NCI-H2081 treated with DMSO at 0.1 percent for 48 hours (cell line): ENCODE measurements at regions not wholly inside any gene's neighbourhood (a gene's known extent, or its start where the extent isn't known, plus 50 kb on each side); places are given as distances from the start of the nearest gene placed in this dataset.
"Not testable (repeated sequence)": the region's sequence is repeated elsewhere in the genome, so short reads cannot be mapped to it uniquely, and the experiment has no call there.

Source experiments
- DNase-seq: peaks from one replicate; lab custom pipeline; 2025; lab: John Stamatoyannopoulos, UW

DNA sequence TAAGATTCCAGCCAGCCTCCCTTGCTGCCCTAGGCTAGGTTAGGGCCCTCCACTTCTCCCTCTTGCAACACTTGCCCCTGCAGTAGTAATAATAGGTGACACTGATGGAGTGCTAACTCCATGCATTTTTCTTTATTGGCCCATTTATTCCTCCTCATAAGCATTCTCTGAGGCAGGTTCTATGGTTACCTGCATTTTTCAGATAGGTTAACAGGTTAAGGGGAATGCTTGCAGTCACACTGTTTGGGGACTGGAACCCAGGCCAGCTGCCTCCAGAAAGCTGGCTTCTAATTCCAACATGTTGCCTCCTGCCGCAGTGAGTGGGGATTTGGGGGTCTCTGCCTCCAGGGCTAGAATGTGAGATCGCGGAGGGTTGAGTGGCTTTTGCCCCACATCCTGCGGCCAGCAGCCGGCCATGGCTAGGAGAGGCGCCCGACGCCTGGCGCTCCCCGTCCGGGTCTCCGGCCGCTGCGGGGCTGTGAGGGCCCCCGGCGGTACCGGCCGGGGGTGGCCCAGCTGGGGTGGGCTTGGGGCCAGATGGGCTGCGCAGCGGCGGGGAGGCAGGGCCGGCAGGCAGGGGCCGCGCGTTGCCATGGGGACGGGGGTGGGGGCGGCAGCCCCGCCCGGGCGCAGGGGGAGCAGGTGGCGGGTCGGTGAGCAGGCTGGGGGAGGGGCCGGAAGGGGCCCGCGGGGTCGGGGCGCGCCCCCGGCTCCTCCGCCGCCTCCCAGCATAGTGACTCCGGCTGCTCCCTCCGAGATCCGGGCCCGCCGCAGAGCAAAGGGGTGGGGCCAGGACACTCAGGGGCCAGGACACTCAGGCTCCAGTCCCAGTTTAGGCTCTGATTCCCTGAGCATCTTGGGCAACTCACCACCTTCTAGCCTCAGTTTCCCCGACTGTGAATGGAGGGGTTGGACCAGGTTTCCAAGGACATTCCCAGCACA lies 68.4 kb upstream of the SSBP3 start:
- DNase-seq: no peak

DNA sequence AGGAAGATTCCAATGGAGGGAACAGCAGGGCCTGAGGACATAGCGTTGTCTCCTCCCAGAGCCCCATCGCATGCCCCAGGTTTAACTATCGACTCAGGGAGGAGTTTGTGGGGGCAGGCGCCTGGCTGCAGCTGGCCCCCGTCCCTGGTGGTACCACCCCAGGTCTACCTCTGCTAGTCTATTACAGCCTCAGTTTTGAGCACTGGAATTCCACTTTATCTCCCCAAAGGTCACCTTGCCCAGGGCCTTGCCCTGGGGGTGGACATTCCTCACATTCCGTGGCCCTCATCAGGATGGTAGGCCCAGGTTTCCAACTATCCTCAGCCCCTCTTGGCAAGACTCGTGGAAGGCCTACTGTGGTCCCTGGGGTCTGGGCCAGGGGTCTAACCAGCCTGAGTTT lies 65.4 kb upstream of the SSBP3 start:
- DNase-seq: no peak

DNA sequence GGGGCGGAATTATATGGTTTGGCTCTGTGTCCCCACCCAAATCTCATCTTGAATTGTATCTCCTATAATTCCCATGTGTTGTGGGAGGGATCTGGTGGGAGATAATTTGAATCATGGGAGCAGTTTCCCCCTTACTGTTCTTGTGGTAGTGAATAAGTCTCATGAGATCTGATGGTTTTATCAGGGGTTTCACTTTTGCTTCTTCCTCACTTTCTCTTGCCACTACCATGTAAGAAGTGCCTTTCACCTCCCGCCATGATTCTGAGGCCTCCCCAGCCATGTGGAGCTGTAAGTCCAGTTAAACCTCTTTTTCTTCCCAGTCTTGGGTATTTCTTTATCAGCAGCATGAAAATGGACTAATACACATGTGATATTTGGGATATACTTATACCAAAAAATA lies 63.2 kb upstream of the SSBP3 start:
- not testable (repeated sequence) for DNase-seq

GRCh38 chr1:54468288-54469084 lies 62.3 kb upstream of the SSBP3 start:
- not testable (repeated sequence) for DNase-seq

DNA sequence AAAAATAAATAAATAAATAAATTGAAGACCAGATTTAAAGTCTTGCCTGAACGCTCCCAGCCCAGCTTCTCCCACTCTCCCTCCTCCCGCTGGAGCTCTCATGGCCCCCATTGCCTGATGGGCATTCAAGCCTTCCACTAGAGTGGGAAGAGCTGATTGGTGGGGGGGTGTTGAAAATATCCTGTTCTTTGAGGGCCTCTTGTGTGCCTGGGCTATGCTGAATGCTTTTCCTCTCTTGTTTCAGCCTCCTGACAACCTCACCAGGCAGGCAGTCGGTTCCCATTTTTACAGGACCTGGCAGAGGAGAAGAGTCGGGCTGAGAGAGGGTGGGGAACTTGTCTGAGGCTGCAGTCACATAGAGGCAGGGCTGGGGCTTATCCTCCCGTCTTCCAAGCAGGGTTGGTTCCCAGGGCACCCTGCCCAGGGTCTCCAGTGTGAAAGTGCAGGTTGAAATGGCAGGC lies 59.2 kb upstream of the SSBP3 start:
- DNase-seq: no peak

DNA sequence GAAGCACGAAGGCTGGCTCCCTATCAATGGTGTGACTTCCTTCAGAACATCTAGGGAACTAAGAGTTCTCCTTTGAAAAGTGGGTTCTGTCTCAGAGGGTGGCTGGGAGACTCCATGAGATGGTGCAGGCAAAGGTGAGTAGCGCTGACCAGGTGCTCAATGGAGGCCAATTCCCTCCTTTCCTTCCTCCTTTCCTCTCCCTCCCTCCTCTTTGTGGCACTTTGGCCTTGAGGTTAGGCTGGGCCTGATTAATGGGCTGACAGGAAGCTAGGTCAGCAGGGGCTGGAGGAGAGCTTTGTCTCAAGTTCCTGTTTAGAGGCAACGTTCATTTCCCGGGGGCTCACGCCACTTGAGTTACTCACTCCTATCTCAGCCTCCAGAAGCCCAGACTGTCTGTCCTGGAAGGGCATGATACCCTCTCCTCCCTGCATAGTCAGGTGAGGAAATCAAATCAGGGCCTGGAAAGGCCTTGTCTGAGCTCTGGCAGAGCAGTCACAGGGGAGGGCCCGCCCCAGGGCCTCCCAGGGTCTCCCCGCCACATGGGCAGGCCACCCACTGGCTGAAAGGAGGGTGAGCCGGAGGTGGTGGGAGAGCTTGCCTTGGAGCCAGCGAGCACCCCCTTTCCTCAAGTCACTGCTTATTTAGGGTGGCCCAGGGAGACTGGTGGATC lies 58.4 kb upstream of the SSBP3 start:
- no peak for DNase-seq

GRCh38 chr1:54464031-54464476 lies 57.9 kb upstream of the SSBP3 start:
- DNase-seq: no peak

DNA sequence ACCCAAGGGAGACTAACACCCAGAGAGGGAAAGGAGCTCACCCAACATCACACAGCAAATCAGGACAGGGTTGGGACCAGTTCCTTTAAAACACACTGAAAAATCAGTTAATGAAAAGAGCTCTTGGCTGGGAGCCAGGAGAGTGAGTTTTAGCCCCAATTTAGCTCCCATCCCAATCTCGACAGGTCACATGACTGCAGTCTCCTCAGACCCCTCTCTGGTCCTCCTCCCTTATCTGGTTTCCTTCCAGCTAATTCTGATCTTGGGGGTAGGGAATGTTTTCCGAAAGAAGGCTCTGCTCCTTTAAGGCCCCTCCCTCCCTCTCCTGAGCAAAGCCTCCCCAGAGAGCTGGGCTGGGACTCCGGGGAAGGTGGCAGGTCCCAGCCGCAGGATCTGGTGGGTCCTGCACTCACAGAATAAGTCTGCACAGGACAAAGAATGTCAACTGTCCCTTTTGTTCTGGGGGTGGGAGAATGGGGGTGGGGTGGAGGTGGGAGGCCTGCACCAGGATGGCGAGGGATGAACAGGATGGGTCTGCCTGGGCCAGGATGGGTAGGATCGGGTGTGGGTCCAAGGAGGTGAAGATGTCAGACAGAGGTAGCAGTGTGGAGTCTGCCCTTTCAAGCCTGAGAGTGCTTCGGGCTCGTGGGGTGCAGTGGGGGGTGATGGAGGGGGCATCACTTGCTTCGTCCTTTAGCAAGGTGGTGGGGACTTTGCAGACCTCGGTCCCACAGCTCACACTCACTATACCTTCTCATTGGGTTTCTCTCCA lies 57.3 kb upstream of the SSBP3 start:
- no peak for DNase-seq

GRCh38 chr1:54462597-54463258 lies 56.5 kb upstream of the SSBP3 start:
- no peak for DNase-seq

DNA sequence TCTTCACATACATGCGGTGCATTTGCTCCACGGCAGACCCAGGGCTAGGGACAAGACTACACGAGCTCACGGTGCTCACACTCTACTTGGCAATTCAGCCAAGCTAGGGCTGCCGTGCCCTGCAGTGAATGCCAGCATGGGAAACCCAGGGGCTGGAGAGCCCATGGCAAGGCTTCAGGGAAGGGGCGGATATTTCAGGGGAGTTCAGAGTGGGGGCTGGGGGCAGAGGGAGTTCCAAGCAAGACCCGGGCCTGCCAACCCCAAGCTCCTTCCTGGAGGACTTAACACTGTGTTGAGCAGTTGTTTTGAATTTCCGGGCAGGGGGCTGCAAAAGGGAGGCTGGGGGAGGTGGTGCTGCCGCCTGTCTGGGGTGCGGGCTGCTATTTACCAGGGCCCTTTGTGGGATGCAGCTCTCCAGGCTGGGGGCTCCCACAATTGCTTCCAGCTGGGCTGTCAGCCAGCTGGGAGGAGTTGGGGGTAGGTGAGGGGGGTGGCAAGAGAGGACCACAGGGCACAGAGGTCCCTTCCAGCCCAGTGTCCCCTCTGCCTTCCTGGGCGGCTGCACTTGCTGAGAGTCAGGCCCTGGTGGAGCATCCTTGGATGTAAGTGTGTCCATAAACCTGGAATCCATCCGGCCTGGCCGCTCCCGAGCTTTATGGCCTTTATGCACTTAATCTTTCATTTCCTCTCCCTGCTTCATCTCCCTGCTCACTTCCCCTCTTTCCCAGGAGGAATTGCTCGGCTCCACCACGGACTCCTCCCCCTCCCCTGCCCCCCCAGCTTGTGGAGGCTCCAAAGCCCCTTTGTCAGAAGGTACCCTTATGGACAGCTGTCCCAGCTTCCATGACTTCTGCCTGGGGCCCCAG lies 55.8 kb upstream of the SSBP3 start:
- no peak for DNase-seq

GRCh38 chr1:54460861-54461387 lies 54.7 kb upstream of the SSBP3 start:
- no peak for DNase-seq

DNA sequence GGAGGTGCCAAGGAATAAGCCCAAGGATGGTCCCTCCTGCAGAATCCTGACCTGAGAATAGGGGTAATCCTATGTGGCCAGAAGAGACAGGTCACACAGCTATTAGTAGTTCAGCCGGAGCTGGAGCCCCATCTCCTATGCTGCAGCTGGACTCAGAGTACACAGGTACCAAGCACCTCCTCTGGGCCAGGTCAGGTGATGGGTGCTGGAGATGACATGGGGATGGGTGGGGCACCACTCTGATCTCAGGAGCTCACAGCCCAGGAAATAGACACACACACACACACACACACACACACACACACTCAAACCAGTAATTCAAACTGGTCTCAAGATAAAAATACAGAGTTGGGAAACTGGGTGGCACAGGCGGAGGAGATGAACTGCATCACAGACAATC lies 54.2 kb upstream of the SSBP3 start:
- no peak for DNase-seq

GRCh38 chr1:54459726-54460191 lies 53.6 kb upstream of the SSBP3 start:
- DNase-seq: no peak

GRCh38 chr1:54459140-54459539 lies 52.9 kb upstream of the SSBP3 start:
- DNase-seq: no peak

DNA sequence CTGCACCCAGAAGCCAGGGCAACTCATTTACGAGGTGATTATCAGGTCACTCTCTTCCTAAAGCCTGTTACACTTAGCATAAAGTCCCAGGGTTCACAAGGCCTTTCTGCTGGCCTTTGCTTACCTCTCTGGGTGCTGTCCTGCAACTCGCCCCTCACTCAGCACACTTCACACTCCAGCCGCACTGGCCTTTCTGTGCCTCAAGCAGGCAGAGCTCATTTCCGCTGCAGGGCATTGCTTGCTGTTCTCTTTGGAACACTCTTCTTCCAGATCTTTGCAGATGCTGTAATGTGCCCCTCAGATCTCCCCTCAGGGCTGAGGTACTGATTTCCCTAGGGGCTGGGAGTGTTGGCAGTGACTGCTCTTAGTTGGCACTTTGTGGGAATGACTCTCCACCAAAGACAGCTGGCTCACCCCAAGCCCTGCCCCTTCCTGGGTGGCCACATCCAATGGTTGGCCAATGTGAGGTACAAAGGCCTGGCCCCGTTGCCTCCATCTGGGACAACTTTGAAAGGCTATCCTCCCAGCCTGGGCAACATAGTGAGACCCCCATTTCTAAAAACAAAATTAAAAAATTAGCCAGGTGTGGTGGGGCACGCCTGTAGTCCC lies 50.8 kb upstream of the SSBP3 start:
- DNase-seq: no peak

DNA sequence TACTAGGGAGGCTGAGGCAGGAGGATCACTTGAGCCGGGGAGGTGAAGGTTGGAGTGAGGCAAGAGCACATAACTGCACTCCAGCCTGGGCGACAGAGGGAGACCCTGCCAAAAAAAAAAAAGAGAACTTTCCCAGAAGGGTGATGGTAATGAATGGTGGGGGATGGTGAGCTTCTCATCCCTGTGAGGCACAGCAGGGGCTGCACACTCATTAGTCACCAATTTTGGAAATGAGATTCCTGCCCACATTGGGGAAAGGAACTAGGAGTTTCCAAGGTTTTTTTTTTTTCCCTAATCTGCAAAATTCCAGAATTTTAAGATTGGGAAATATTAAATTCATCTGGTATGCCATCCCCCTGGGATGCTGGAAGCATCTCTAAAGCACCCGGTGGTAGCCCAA lies 50.2 kb upstream of the SSBP3 start:
- no peak for DNase-seq
